HEK293T (cell line): ENCODE measurements at regions not wholly inside any gene's neighbourhood (a gene's known extent, or its start where the extent isn't known, plus 50 kb on each side); places are given as distances from the start of the nearest gene placed in this dataset.

Experiments
- CTCF ChIA-PET: fragments of 350-600 bp; formaldehyde crosslinking; extraction: SDS; loops from one replicate; lab custom pipeline; 2021; ENCODE audit warnings: antibody characterized with exemption, inconsistent platforms; lab: Yijun Ruan, JAX
- POLR2A ChIA-PET: fragments of 350-600 bp; formaldehyde crosslinking; extraction: SDS; loops from one replicate; lab custom pipeline; 2020; ENCODE audit warnings: antibody characterized with exemption, inconsistent platforms; lab: Yijun Ruan, JAX
- DNase-seq: peaks from one replicate; pipeline ENCODE4 v3.0.0; 2012; ENCODE audit warnings: mixed read lengths; ENCODE audit errors: extremely low spot score
- ARNT ChIP-seq: fragments of 450-650 bp; IDR thresholded peaks from 2 replicates; pipeline ENCODE4 v1.6.1; 2017; ENCODE audit warnings: mild to moderate bottlenecking
- BHLHE40 ChIP-seq: fragments of 450-650 bp; IDR thresholded peaks from 2 replicates; pipeline ENCODE4 v1.6.1; 2016; ENCODE audit warnings: mild to moderate bottlenecking, moderate library complexity, borderline replicate concordance
- CTBP1 ChIP-seq: fragments of 450-650 bp; IDR thresholded peaks from 2 replicates; pipeline ENCODE4 v1.6.1; 2016; ENCODE audit warnings: borderline replicate concordance
- ELF4 ChIP-seq: fragments of 450-650 bp; IDR thresholded peaks from 2 replicates; pipeline ENCODE4 v1.6.1; 2017; ENCODE audit warnings: antibody characterized with exemption
- FOXA1 ChIP-seq: fragments of 450-650 bp; IDR thresholded peaks from 2 replicates; pipeline ENCODE4 v1.6.1; 2016; ENCODE audit warnings: mild to moderate bottlenecking
- FOXK2 ChIP-seq: fragments of 450-650 bp; IDR thresholded peaks from 2 replicates; pipeline ENCODE4 v1.6.1; 2016; ENCODE audit warnings: mild to moderate bottlenecking
- FOXM1 ChIP-seq: fragments of 450-650 bp; IDR thresholded peaks from 2 replicates; pipeline ENCODE4 v1.6.1; 2017; ENCODE audit warnings: mild to moderate bottlenecking, borderline replicate concordance
- HDGF ChIP-seq: fragments of 450-650 bp; IDR thresholded peaks from 2 replicates; pipeline ENCODE4 v1.6.1; 2017; ENCODE audit warnings: antibody characterized with exemption, borderline replicate concordance
- L3MBTL2 ChIP-seq: fragments of 450-650 bp; conservative IDR thresholded peaks from 2 replicates; pipeline ENCODE4 v1.6.1; 2016; ENCODE audit warnings: mild to moderate bottlenecking
- LEF1 ChIP-seq: fragments of 450-650 bp; IDR thresholded peaks from 2 replicates; pipeline ENCODE4 v1.6.1; 2017; ENCODE audit warnings: mild to moderate bottlenecking, borderline replicate concordance
- NFRKB ChIP-seq: fragments of 450-650 bp; IDR thresholded peaks from 2 replicates; pipeline ENCODE4 v1.6.1; 2016; ENCODE audit warnings: mild to moderate bottlenecking, moderate library complexity
- SP1 ChIP-seq: fragments of 450-650 bp; IDR thresholded peaks from 2 replicates; pipeline ENCODE4 v1.6.1; 2017
- SUZ12 ChIP-seq: fragments of 450-650 bp; IDR thresholded peaks from 2 replicates; pipeline ENCODE4 v1.6.1; 2016; ENCODE audit warnings: mild to moderate bottlenecking
- TARDBP ChIP-seq: fragments of 450-650 bp; IDR thresholded peaks from 2 replicates; pipeline ENCODE4 v1.6.1; 2016
- ZNF384 ChIP-seq: fragments of 450-650 bp; IDR thresholded peaks from 2 replicates; pipeline ENCODE4 v1.6.1; 2016
- TF ChIP-seq, protein P1 (sequence below): fragments of 450-650 bp; IDR thresholded peaks from 2 replicates; pipeline ENCODE4 v1.6.1; 2016

- no peak for DNase-seq
- CTCF ChIA-PET = no interaction called here
- TF ChIP-seq SP1 (no peak), BHLHE40 (no peak), L3MBTL2 (no peak), FOXA1 (no peak), SUZ12 (no peak), HDGF (no peak), TARDBP (no peak), NFRKB (no peak), FOXK2 (no peak), ZNF384 (no peak)
- TF ChIP-seq, protein P1, sequence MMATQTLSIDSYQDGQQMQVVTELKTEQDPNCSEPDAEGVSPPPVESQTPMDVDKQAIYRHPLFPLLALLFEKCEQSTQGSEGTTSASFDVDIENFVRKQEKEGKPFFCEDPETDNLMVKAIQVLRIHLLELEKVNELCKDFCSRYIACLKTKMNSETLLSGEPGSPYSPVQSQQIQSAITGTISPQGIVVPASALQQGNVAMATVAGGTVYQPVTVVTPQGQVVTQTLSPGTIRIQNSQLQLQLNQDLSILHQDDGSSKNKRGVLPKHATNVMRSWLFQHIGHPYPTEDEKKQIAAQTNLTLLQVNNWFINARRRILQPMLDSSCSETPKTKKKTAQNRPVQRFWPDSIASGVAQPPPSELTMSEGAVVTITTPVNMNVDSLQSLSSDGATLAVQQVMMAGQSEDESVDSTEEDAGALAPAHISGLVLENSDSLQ = no peak
- POLR2A ChIA-PET = no interaction called here
Observed at GRCh38 chr1:80799457-80799856, 1001.3 kb upstream of the ADGRL2 start.

DNA sequence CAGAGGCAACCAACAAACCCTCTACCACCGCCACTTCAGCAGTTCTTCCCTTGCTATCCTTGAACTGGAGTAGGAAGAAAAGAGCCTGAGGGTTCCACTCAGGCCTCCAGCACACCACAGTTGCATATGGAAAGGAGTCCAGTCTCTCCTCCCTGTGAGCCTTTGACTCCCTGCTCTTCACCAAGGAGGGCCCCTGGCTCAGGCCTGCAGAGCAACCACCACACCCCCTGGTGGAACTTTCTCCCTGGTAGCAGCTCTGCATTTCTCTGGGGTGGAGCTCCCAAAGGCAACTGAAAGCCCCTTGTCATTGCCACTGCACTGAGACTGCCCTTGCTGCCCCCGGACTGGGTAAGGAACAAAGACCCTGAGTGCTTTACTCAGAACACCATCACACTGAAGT lies 1021.5 kb upstream of the ADGRL2 start:
- CTCF ChIA-PET = no interaction called here
- TF ChIP-seq ARNT = no peak
- no peak for TF ChIP-seq HDGF
- no peak for TF ChIP-seq ELF4
- no peak for TF ChIP-seq SUZ12
- no peak for TF ChIP-seq ZNF384
- TF ChIP-seq TARDBP = no peak
- no peak for TF ChIP-seq FOXK2
- no peak for TF ChIP-seq FOXA1
- TF ChIP-seq LEF1 = no peak
- TF ChIP-seq FOXM1 = no peak
- TF ChIP-seq L3MBTL2 = no peak
- no peak for TF ChIP-seq CTBP1
- TF ChIP-seq, protein P1 = no peak
- TF ChIP-seq BHLHE40 = no peak
- TF ChIP-seq NFRKB = no peak
- TF ChIP-seq SP1 = no peak
- DNase-seq = no peak
- POLR2A ChIA-PET = no interaction called here

GRCh38 chr1:80778094-80778840 lies 1022.5 kb upstream of the ADGRL2 start:
- no peak for TF ChIP-seq HDGF
- no peak for TF ChIP-seq FOXK2
- no peak for TF ChIP-seq NFRKB
- no peak for TF ChIP-seq L3MBTL2
- no peak for TF ChIP-seq FOXA1
- TF ChIP-seq, protein P1 = no peak
- no peak for TF ChIP-seq BHLHE40
- TF ChIP-seq ELF4 = no peak
- no peak for TF ChIP-seq CTBP1
- TF ChIP-seq SUZ12 = no peak
- no peak for TF ChIP-seq LEF1
- TF ChIP-seq SP1 = no peak
- TF ChIP-seq ARNT = no peak
- CTCF ChIA-PET = interaction anchor here (1.0 kb wide), 1 partner anchor 12 kb away, joined by 4 read pairs; no protein-coding TSS in a partner anchor

GRCh38 chr1:80776266-80776665 lies 1024.5 kb upstream of the ADGRL2 start:
- POLR2A ChIA-PET = no interaction called here
- TF ChIP-seq ZNF384 (no peak), BHLHE40 (no peak), L3MBTL2 (no peak), FOXM1 (no peak), ELF4 (no peak), ARNT (no peak), SP1 (no peak), SUZ12 (no peak), LEF1 (no peak), TARDBP (no peak), FOXK2 (no peak), FOXA1 (no peak), HDGF (no peak), NFRKB (no peak), CTBP1 (no peak)
- TF ChIP-seq, protein P1 = no peak
- no peak for DNase-seq
- CTCF ChIA-PET = no interaction called here

More at GRCh38 chr1:80778094-80778840, 1022.5 kb upstream of the ADGRL2 start:
- POLR2A ChIA-PET = no interaction called here
- DNase-seq = no peak

DNA sequence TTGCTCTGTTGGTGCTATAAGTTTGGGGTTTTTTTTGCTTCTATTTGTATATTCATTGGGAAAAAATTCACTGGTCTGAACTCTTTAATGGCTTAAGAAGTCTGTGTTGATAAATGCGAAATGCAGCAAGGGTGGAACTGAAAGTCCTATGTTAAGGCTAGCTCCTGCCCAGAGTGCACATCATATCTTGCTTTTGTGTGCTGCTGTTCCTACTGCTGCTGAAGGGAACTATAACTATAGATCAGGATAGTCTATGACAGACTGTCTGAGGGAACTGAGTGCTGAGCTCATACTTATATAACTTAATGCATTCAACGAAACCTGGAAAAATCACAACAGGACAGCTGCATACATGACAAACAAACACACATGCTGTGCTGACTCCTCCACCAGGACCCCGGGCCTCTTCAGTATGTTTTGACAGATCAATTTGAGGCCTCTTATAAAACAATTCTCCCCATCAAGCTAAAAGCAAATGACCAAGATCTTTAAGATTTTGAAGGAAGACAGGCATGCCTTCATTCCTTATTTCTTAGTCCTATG lies 1031.5 kb upstream of the ADGRL2 start:
- POLR2A ChIA-PET = no interaction called here
- TF ChIP-seq ELF4 (no peak), FOXA1 (no peak), SP1 (no peak), ZNF384 (no peak), ARNT (no peak), LEF1 (no peak), FOXM1 (no peak), SUZ12 (no peak), TARDBP (no peak), L3MBTL2 (no peak), NFRKB (no peak), CTBP1 (no peak), FOXK2 (no peak), HDGF (no peak), BHLHE40 (no peak)
- TF ChIP-seq, protein P1 = no peak
- DNase-seq = no peak
- CTCF ChIA-PET = no interaction called here
